ENCODE measurements at regions not wholly inside any gene's neighbourhood (a gene's known extent, or its start where the extent isn't known, plus 50 kb on each side); places are given as distances from the start of the nearest gene placed in this dataset.

DNA sequence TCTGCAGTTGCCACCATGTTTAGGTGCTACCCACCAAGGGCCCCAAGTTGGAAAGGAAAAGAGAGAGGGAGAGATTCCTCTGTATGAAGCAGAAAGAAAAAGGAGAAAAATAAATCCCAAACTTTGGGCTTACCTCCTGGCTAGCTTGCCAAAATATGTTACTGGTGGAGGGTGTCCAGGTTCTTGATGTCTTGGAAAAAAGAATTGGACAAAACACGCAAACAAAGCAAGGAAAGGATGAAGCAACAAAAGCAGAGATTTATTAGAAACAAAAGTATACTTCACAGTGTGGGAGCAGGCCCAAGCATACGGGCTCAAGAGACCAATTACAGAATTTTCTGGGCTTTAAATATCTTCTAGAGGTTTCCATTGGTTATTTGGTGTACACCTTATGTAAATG, 204.5 kb upstream of the LRRC7 start:
- Histone ChIP-seq H3K9ac (ENCODE audit: extremely low read depth, low read length, poor library complexity, severe bottlenecking) (no peak overlapping the region), H3K27me3 (ENCODE audit: control insufficient read depth, insufficient read depth, low read length, poor library complexity, severe bottlenecking) (no peaks in the 10 kb centered on the region), H3K4me1 (ENCODE audit: control insufficient read depth, insufficient read depth, low read length) (no peaks in the 10 kb centered on the region), H3K4me3 (ENCODE audit: low read length) (no peak overlapping the region), H3K36me3 (ENCODE audit: control insufficient read depth, insufficient read depth, low read length) (no peaks in the 10 kb centered on the region), H3K27ac (ENCODE audit: low read depth, low read length) (no peak overlapping the region), H3K9me3 (ENCODE audit: control insufficient read depth, low read length) (peaks cover 5% of the 10 kb centered on the region)
- no peak overlapping the region for H3K27ac Mint-ChIP-seq
- no peaks in the 10 kb centered on the region for H3K4me1 Mint-ChIP-seq
- no peak overlapping the region for H3K4me3 Mint-ChIP-seq
- WGBS, 2 experiments (ENCODE audit: insufficient coverage in 1 of 2, insufficient read length in 1 of 2): 93 to 100% methylated on average over 1 to 2 of the region's 2 CpGs
- H3K36me3 Mint-ChIP-seq (ENCODE audit: low read depth): no peaks in the 10 kb centered on the region
- DNase-seq: no peak
- no peaks in the 10 kb centered on the region for H3K9me3 Mint-ChIP-seq
- H3K27me3 Mint-ChIP-seq (ENCODE audit: insufficient read depth): no peaks in the 10 kb centered on the region
- TF ChIP-seq CTCF (conservative IDR thresholded peaks at IDR 0.05): no peak

- Histone ChIP-seq H3K9ac (ENCODE audit: extremely low read depth, low read length, poor library complexity, severe bottlenecking) (no peak overlapping the region), H3K27me3 (ENCODE audit: control insufficient read depth, insufficient read depth, low read length, poor library complexity, severe bottlenecking) (no peaks in the 10 kb centered on the region), H3K9me3 (ENCODE audit: control insufficient read depth, low read length) (no peaks in the 10 kb centered on the region), H3K4me3 (ENCODE audit: low read length) (no peak overlapping the region), H3K4me1 (ENCODE audit: control insufficient read depth, insufficient read depth, low read length) (no peaks in the 10 kb centered on the region), H3K27ac (ENCODE audit: low read depth, low read length) (no peak overlapping the region), H3K36me3 (ENCODE audit: control insufficient read depth, insufficient read depth, low read length) (no peaks in the 10 kb centered on the region)
- H3K4me3 Mint-ChIP-seq: no peak overlapping the region
- DNase-seq: no peak
- H3K27ac Mint-ChIP-seq: no peak overlapping the region
- 60 to 91% methylated on average over 1 to 4 of the region's 4 CpGs for WGBS, 2 experiments (ENCODE audit: insufficient coverage in 1 of 2, insufficient read length in 1 of 2)
- H3K9me3 Mint-ChIP-seq: peaks cover 2% of the 10 kb centered on the region
- H3K36me3 Mint-ChIP-seq (ENCODE audit: low read depth): no peaks in the 10 kb centered on the region
- H3K27me3 Mint-ChIP-seq (ENCODE audit: insufficient read depth): peaks cover 3% of the 10 kb centered on the region
- no peak for TF ChIP-seq CTCF (conservative IDR thresholded peaks at IDR 0.05)
- peaks cover 3% of the 10 kb centered on the region for H3K4me1 Mint-ChIP-seq
Measured at GRCh38 chr1:69373520-69373919, 194.2 kb upstream of the LRRC7 start.

DNA sequence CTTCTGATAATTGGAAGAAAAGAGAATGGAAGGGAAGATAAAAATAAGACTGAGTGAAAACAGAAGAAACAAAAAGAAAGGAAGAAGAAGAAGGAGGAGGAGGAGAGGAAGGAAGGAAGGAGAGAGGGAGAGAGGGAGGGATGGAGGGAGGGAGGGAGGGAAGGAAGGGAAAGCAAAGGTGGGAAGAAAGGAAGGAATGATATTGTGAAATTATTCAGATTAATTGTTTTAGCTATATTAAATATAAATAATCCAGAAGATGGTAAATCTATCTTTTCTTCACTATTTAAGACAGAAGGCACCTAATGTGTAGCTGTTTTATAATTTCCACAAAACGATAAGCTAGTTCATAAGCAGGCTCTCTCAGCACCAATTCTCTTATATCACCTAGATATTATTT, 191.3 kb upstream of the LRRC7 start:
- Mint-ChIP-seq H3K4me3 (no peak overlapping the region), H3K36me3 (ENCODE audit: low read depth) (no peaks in the 10 kb centered on the region), H3K9me3 (no peaks in the 10 kb centered on the region), H3K4me1 (peaks cover 3% of the 10 kb centered on the region), H3K27ac (no peak overlapping the region), H3K27me3 (ENCODE audit: insufficient read depth) (no peaks in the 10 kb centered on the region)
- no peak for DNase-seq
- TF ChIP-seq CTCF (conservative IDR thresholded peaks at IDR 0.05): no peak
- no peaks in the 10 kb centered on the region for H3K36me3 ChIP-seq (ENCODE audit: control insufficient read depth, insufficient read depth, low read length)
- no peaks in the 10 kb centered on the region for H3K27me3 ChIP-seq (ENCODE audit: control insufficient read depth, insufficient read depth, low read length, poor library complexity, severe bottlenecking)
- no peak overlapping the region for H3K9ac ChIP-seq (ENCODE audit: extremely low read depth, low read length, poor library complexity, severe bottlenecking)
- H3K27ac ChIP-seq (ENCODE audit: low read depth, low read length): no peak overlapping the region
- H3K4me3 ChIP-seq (ENCODE audit: low read length): no peak overlapping the region
- WGBS, 2 experiments (ENCODE audit: insufficient coverage in 1 of 2, insufficient read length in 1 of 2): 86% methylated on average over 1 of the region's 1 CpG; no CpG with 5 or more reads in 1 of the 2 experiments
- H3K4me1 ChIP-seq (ENCODE audit: control insufficient read depth, insufficient read depth, low read length): no peaks in the 10 kb centered on the region
- no peaks in the 10 kb centered on the region for H3K9me3 ChIP-seq (ENCODE audit: control insufficient read depth, low read length)

All from endodermal cell (in vitro differentiated cells).